ENCODE measurements at regions not wholly inside any gene's neighbourhood (a gene's known extent, or its start where the extent isn't known, plus 50 kb on each side); places are given as distances from the start of the nearest gene placed in this dataset.
"Not testable (repeated sequence)": the region's sequence is repeated elsewhere in the genome, so short reads cannot be mapped to it uniquely, and the experiment has no call there.

DNA sequence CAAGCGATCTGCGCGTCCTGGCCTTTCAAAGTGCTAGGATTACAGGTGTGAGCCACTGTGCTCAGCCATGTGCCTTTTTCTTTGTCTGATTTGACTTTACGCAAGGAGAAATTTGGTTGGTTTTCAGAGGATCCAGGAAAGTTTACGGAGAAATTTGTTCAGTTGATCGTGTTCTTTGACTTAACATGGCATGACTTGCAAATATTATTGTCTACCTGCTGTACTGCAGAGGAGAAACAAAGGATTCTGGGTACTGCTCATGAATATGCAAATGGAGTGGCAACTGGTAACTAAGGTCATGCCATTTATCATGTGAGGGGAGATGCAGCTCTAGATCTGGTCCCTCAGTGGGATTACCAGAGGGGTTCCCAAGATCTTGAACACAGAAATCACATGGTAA is 68.8 kb upstream of the CHD6 start:
- intact Hi-C loops (cut with DNase I, micrococcal nuclease), result no loop called here
- ATAC-seq (no peak), DNase-seq (no peak)
- ChIA-PET POLR2A (interaction anchor here (0.6 kb wide), 1 partner anchor 15 kb away, joined by 5 read pairs; no protein-coding TSS in a partner anchor), CTCF (interaction anchor here (1.2 to 1.7 kb wide), 2 partner anchors 10 to 11 kb away, joined by 3 to 4 read pairs; no protein-coding TSS in a partner anchor)
- no peaks in the 10 kb centered on the region for H3K36me3 Mint-ChIP-seq (ENCODE audit: low read depth)
- no peak overlapping the region for H3K27ac Mint-ChIP-seq
- H3K4me3 Mint-ChIP-seq, result no peak overlapping the region
- H3K9me3 Mint-ChIP-seq (ENCODE audit: low read depth), result no peaks in the 10 kb centered on the region
- no peaks in the 10 kb centered on the region for H3K27me3 Mint-ChIP-seq
- H3K4me1 Mint-ChIP-seq, result no peaks in the 10 kb centered on the region

DNA sequence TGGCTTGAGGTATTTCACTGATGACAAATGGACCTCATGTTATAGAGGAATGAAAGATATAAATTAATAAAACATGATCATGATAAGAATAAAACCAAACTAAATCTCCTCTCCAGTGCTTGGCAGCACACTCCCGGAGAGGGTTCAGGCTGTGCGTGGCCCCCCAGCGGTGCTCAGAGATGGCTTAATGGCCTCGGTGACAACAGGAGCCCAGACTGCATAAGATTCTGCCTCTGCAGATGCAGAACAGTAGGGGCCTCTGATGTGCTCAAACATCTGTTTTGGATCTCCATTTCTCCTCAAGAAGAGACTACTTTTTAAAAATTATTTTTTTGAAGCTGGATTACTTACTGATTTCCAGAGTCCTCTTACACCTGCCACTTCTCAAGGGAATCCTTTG is 67.0 kb upstream of the CHD6 start:
- H3K27me3 Mint-ChIP-seq; DNase-seq; POLR2A ChIA-PET; H3K36me3 Mint-ChIP-seq (ENCODE audit: low read depth); CTCF ChIA-PET; ATAC-seq; H3K9me3 Mint-ChIP-seq (ENCODE audit: low read depth); H3K4me3 Mint-ChIP-seq; H3K27ac Mint-ChIP-seq; H3K4me1 Mint-ChIP-seq; intact Hi-C loops (cut with DNase I, micrococcal nuclease): not testable (repeated sequence)

DNA sequence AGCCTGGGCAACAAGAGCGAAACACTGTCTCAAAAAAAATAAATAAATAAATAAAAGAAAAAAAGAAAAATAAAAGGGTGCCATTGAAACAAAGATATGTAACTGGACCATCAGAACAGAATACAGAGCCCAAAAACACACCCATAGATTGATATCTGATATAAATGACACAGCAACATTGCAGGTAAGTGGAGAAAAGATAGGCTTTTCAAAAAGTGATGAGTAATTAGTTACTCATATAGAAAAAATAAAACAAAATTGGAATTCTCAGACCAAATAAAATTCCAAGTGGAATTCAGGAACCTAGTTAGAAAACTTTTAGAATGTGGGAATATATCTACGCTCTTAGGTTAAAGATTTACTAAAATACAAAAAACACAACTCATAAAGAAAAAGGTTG is 60.6 kb upstream of the CHD6 start:
- DNase-seq, result no peak
- Mint-ChIP-seq H3K27me3 (peaks cover 3% of the 10 kb centered on the region), H3K36me3 (ENCODE audit: low read depth) (no peaks in the 10 kb centered on the region), H3K9me3 (ENCODE audit: low read depth) (no peaks in the 10 kb centered on the region), H3K4me3 (no peak overlapping the region), H3K4me1 (no peaks in the 10 kb centered on the region), H3K27ac (no peak overlapping the region)
- intact Hi-C loops (cut with DNase I, micrococcal nuclease), result no loop called here
- ChIA-PET POLR2A (interaction anchor here (0.9 kb wide), 1 partner anchor 15 kb away, joined by 3 read pairs; no protein-coding TSS in a partner anchor), CTCF (no interaction called here)
- no peak for ATAC-seq

DNA sequence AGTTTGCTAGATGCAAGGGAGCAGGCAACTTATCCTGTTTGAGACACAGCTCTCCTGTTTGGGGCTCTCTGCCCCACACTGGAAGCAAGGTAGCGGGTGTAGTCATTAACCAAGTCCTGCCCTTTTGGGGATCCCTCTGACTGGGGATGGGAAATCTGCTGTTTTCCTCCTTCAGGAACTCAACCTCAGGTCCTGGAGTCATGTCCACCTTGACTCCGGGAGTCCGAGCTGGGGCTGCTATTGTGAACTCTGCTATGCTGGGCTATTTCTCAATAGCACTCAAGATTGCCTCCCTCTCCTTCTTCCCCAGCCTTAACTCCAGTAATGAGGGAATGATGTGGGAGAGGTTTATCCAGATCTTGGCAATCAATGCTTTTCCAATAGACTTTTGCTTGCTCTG is 54.1 kb upstream of the CHD6 start:
- no peak for DNase-seq
- Mint-ChIP-seq H3K36me3 (ENCODE audit: low read depth) (no peaks in the 10 kb centered on the region), H3K4me3 (no peak overlapping the region), H3K27ac (no peak overlapping the region), H3K9me3 (ENCODE audit: low read depth) (no peaks in the 10 kb centered on the region), H3K27me3 (peaks cover 16% of the 10 kb centered on the region), H3K4me1 (no peaks in the 10 kb centered on the region)
- no peak for ATAC-seq
- POLR2A ChIA-PET, result interaction anchor here (0.7 kb wide), 1 partner anchor 15 kb away, joined by 5 read pairs; no protein-coding TSS in a partner anchor
- intact Hi-C loops (cut with DNase I, micrococcal nuclease), result no loop called here
- CTCF ChIA-PET, result interaction anchor here (0.6 to 1.3 kb wide), 4 partner anchors 31 to 866 kb away, joined by 3 to 4 read pairs (median 4); no protein-coding TSS in a partner anchor

DNA sequence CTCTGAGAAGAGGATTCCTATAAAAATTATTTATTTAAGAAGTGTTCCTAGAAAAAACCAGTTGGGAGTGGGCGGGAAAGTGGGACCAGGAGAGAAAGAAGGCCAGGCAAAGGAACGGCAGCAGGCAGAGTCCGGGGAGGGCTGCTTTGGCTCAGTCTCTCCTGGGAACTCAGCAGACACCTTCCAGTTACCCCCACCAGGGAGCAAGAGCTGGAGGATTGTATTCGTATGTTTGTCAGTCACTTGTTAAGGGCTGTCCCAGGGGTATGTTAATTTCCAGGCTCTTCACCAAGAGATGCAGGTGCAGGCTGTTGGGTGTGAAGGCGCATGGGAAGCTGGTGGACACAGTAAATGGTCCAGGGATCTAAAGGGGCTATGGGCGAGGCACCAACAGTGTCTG is 53.0 kb upstream of the CHD6 start:
- H3K36me3 Mint-ChIP-seq (ENCODE audit: low read depth), result no peaks in the 10 kb centered on the region
- H3K27ac Mint-ChIP-seq, result no peak overlapping the region
- CTCF ChIA-PET, result no interaction called here
- no peak for DNase-seq
- no peaks in the 10 kb centered on the region for H3K9me3 Mint-ChIP-seq (ENCODE audit: low read depth)
- H3K4me1 Mint-ChIP-seq, result no peaks in the 10 kb centered on the region
- peaks cover 16% of the 10 kb centered on the region for H3K27me3 Mint-ChIP-seq
- POLR2A ChIA-PET, result no interaction called here
- intact Hi-C loops (cut with DNase I, micrococcal nuclease), result no loop called here
- H3K4me3 Mint-ChIP-seq, result no peak overlapping the region
- no peak for ATAC-seq

DNA sequence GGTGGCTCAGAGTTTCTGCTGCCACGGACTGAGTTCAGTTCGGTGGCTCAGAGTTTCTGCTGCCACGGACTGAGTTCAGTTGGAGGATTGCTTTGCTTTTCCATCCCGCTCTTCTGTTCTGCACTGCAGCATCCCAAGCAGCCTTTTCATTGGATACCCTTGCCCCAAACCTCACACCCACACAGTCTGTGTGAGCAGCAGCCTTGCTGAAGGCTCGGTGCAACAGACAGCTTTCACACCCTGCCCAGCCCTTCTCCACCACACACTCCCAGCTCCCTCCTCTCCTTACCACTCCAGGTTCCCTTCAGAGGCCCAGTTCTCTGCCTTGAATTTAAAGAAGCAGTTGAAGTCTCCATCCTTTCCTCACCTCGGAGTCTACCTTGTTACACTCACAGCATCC is 52.5 kb upstream of the CHD6 start:
- no peaks in the 10 kb centered on the region for H3K36me3 Mint-ChIP-seq (ENCODE audit: low read depth)
- intact Hi-C loops (cut with DNase I, micrococcal nuclease), result no loop called here
- H3K4me3 Mint-ChIP-seq, result no peak overlapping the region
- H3K27me3 Mint-ChIP-seq, result peaks cover 16% of the 10 kb centered on the region
- H3K4me1 Mint-ChIP-seq, result no peaks in the 10 kb centered on the region
- no peak overlapping the region for H3K27ac Mint-ChIP-seq
- DNase-seq (no peak), ATAC-seq (no peak)
- POLR2A ChIA-PET, result no interaction called here
- CTCF ChIA-PET, result no interaction called here
- H3K9me3 Mint-ChIP-seq (ENCODE audit: low read depth), result no peaks in the 10 kb centered on the region

DNA sequence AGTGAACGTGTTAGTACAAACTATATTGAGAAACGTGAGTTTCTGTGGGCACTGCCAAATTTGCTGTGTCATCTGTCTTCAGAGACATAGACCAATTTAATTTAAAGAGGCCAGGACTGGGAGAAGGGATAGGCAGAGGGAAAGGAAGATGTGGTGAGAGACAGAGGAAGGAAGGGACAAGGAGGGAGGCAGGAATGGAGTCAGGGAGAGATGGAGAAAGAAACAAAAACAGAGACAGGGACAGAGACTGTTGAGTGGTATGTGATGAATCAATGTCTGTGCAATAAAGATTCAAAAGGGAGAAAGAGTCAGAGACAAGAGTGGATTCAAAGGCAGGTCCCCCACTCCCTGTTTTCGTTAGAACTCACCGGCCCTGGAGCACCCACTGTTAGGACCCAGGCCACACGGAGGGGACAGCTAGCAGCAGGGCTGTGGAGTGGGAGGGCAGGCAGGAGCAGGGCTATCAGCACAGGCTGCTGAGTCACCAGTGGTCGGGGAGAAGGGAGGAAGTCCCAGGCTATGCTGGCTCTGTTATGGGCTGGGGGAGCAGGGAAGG is 51.6 kb upstream of the CHD6 start:
- no peak for ATAC-seq
- no peak overlapping the region for H3K4me3 Mint-ChIP-seq
- no peak overlapping the region for H3K27ac Mint-ChIP-seq
- no peaks in the 10 kb centered on the region for H3K4me1 Mint-ChIP-seq
- no peaks in the 10 kb centered on the region for H3K36me3 Mint-ChIP-seq (ENCODE audit: low read depth)
- CTCF ChIA-PET, result no interaction called here
- intact Hi-C loops (cut with DNase I, micrococcal nuclease), result no loop called here
- H3K9me3 Mint-ChIP-seq (ENCODE audit: low read depth), result no peaks in the 10 kb centered on the region
- POLR2A ChIA-PET, result no interaction called here
- no peak for DNase-seq
- peaks cover 16% of the 10 kb centered on the region for H3K27me3 Mint-ChIP-seq

DNA sequence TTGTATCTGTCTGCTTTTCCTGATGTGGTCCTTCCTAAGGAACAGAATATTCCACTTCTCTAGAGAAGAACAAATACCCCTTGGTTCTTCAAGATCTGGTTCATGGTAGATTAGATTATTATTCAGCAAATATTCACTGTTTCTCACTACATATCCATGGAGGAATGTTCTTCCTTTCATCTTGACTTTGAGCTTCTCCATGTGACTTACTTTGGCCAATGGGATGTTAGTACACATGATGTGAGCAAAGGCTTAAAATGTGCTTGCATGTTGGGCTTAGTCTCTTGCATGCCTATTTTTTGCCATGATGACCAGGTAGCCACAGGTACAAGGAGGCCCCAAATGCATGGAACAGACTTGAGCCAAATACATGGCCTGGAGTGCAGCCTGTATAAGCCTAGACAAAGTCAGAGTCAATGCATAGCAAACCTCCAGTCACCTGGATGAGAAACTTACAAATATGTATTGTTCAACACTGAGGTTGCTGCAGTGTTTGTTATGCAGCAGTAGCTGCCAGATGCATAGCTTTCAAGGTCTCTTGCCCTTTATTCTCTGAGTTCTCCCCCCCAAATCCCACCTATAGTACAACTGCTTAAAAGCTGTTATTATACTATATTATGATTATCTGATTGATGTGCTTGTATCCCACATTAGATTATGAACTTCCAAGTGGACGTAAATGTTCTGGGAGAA is 50.0 kb upstream of the CHD6 start:
- H3K27me3 Mint-ChIP-seq, result peaks cover 16% of the 10 kb centered on the region
- CTCF ChIA-PET, result no interaction called here
- POLR2A ChIA-PET, result no interaction called here
- H3K27ac Mint-ChIP-seq, result no peak overlapping the region
- H3K9me3 Mint-ChIP-seq (ENCODE audit: low read depth), result no peaks in the 10 kb centered on the region
- no peaks in the 10 kb centered on the region for H3K4me1 Mint-ChIP-seq
- no peak for ATAC-seq
- no peaks in the 10 kb centered on the region for H3K36me3 Mint-ChIP-seq (ENCODE audit: low read depth)
- intact Hi-C loops (cut with DNase I, micrococcal nuclease), result no loop called here
- no peak overlapping the region for H3K4me3 Mint-ChIP-seq
- no peak for DNase-seq
